Hypothalamus (tissue), 51 donors: ENCODE measurements at regions not wholly inside any gene's neighbourhood (a gene's known extent, or its start where the extent isn't known, plus 50 kb on each side); places are given as distances from the start of the nearest gene placed in this dataset.
"Not testable (repeated sequence)": the region's sequence is repeated elsewhere in the genome, so short reads cannot be mapped to it uniquely, and the experiment has no call there.

Source experiments
- DNase-seq, 51 donors: peaks; one replicate each; lab custom pipeline; 2025; lab: John Stamatoyannopoulos, UW

DNA sequence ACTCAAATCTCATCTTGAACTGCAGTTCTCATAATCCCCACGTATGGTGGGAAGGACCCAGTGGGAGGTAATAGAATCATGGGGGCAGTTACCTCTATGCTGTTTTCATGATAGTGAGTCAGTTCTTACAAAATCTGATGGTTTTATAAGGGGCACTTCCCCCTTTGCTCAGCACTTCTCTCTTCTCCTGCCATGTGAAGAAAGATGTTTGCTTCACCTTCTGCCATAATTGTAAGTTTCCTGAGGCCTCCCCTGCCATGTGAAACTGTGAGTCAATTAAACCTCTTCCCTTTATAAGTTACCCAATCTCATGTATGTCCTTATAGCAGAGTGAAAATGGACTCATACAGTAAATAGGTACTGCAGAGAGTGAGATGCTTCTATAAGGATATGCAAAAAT is 1050.6 kb upstream of the GRIA3 start:
- DNase-seq, result no peak

DNA sequence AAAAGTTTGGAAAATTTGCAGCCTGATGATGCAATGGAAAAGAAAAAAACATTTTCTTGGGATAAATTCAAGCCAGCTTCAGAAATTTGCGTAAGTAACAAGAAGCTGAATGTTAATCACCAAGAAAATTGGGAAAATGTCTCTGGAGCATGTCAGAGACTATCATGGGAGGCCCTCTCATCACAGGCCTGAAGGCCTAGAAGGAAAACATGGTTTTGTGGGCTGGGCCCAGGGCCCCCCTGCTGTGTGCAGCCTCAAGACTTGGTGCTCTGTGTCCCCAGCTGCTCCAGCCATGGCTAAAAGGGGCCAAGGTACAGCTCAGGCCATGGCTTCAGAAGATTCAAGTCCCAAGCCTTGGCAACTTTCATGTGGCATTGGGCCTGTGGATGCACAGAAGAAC is 1049.8 kb upstream of the GRIA3 start:
- no peak for DNase-seq

DNA sequence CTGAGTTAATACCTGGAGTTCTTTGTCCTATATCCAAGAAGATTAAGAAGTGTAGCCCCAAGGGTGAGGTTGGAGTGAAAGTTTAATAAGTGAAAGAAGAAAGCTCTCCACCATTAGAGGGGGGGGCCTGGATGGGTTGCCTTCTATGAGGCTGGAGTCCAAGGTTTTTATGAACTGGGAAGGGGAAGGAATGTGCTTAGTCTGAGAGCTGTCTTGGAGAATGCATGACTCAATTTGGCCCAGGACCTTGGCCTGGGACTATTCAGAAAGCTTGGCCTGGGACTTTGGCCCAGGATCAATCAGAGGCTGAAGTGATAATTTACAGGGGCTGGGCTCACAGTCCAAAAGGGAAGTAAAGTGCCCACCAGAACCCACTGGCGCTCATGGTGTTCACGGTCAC is 1049.0 kb upstream of the GRIA3 start:
- no peak for DNase-seq

DNA sequence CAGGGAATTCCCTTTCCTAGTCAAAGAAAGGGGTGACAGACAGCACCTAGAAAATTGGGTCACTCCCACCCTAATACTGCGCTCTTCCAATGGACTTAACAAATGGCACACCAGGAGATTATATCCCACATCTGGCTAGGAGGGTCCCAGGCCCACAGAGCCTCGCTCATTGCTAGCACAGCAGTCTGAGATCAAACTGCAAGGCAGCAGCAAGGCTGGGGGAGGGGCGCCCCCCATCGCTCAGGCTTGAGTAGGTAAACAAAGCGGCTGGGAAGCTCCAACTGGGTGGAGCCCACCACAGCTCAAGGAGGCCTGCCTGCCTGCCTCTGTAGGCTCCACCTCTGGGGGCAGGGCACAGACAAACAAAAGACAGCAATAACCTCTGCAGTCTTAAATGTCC is 1043.9 kb upstream of the GRIA3 start:
- DNase-seq, result not testable (repeated sequence)

DNA sequence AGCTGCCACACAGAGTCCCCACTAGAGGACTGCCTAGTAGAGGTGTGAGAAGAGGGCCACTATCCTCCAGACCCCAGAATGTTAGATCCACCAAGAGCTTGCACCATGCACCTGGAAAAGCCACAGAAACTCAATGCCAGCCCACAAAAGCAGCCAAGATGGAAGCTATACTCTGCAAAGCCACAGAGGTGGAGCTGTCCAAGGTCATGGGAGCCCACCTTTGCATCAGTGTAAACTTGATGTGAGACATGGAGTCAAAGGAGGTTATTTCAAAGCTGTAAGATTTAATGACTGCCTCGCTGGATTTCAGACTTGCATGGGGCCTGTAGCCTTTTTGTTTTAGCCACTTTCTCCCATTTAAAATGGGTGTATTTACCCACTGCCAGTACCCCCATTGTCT is 1030.1 kb upstream of the GRIA3 start:
- no peak for DNase-seq

DNA sequence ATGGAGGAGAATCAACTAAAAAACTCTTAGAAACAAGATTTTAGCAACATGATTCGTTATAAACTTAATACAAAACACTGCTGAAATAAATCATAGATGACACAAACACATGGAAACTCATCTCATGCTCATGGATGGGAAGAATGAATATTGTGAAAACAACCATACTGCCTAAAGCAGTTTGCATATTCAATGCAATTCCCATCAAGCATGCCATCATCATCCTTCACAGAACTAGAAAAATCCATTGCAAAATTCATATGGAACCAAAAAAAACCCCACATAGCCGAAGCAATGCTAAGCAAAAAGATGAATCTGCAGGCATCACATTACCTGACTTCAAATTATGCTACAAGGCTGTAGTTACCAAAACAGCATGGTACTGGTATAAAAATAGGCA is 1015.8 kb upstream of the GRIA3 start:
- no peak for DNase-seq

DNA sequence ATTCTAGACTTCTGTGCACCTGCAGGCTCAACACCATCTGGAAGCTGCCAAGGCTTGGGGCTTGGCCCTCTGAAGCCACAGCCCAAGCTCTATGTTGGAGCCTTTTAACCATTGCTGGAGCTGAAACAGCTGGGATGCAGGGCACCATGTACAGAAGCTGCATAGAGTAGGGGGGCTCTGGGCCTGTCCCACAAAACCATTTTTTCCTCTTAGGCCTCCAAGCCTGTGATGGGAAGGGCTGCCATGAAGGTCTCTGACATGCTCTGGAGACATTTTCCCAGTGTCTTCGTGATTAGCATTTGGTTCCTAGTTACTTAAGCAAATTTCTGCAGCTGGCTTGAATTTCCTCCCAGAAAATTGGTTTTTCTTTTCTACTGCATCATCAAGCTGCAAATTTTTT is 999.3 kb upstream of the GRIA3 start:
- DNase-seq, result no peak

DNA sequence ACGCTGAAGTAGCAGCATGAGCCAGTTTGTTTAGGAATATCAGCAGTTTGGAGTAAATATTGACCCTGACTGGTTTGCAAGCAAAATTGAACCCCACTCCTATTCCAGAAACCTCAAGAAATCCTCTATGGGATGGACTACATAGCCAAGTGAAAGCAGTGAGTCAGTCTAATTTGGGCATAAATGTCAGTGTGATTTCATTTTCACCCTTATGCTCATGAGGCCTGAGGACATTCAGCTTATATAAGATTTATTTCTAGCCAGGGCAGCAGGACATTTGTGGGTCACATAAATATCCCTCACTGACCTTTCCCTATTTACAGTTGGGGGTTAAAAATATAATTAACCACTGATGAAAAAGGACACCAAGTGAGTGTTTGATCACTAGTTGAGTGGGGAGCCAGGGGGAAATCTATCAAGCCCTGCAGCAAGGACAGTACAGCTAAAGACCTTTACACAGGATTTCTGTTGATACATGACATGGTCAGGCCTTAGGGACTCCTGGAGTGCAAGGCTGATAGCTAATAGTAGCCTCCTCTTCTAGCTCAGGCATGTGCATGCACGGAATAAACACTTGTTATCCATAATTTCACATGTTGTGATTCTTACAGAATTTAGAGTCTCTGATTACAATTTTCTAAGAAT is 996.9 kb upstream of the GRIA3 start:
- DNase-seq, result no peak

DNA sequence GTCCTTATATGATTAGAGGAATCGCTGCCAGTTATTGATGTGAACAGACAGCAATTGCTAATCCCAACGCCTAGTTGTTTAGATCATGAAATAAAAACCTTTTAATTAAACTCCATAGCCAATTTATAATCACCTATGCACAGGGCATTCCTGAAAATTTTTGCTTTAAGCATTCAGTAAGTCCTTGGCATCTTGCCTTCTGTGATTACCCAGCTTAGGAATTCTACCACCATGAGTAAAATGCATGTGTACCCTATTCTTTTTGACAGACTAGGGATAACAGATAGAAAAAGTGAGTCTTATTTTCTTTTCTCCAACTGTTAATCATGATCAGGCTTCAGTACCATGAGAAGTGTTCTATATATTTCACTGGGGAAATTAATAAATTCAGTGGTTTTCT is 995.3 kb upstream of the GRIA3 start:
- DNase-seq, result no peak

DNA sequence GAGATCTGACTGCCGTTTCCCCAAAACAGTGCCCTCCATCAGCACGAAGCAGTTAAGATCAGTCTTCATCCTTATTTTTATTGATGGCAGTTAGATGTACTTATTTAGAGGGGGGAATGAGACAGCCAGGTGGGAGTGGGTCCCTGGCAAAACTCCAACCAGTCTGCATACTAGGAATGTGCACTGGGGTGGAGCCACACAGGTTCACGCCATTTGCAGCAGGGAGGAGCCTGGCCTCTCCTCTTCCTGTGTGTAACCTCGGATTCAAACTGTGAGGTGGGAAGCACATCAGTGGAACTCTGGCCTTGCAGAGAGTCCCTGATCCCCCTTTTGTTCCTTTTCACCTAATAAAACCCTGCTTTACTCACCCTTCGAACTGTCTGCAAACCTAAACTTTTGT is 987.7 kb upstream of the GRIA3 start:
- no peak for DNase-seq

DNA sequence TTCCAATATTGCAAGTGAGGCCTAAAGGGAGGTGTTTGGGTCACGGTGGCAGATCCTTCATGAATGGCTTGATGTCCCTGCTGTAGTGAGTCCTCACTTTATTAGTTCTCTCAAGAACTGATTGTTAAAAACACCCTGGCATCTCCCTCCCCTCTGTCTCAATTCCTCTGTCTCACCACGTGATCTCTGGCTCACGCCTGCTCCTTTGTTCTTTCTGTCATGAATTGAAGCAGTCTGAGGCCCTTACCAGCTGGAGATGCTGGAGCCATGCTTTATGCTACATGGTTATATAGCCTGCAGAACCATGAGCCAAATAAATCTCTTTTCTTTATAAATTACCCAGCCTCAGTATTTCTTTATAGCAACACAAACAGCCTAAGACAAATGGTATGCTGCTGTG is 980.7 kb upstream of the GRIA3 start:
- DNase-seq, result no peak

DNA sequence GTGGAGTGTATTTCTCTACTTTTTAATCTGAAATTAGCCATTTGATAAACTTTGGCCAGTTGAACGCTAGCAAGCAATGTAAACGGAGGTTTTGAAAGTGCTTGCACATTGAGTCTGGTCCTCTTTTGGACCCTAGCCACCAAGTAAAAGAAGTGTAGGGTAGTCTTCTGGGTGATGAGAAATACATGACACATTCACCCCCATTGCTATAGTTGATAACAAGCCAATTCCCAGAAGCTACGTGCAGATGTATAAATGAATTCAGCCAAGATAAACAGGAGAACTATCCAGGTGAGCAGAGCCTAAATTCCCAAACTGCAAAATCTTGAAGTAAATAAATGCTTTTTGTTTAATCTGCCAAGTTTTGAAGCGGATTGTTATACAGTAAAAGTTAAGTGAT is 965.4 kb upstream of the GRIA3 start:
- DNase-seq, result no peak

DNA sequence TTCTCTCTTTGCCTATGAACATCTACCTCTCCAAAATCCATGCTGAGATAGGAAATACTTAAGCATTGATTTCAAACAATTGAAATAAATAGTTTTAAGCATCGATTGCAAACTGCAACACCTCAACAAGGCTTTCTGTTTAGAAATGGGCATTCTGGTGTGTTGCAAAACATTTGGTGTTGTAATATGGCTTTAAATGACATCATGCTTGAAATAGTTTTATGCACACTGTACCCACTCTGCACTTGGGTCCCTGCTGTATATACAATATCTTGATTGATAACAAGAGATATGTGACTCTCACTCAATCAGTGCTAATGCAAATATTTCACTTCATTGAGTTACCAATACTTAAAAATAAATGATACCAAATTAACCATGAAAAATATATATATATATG is 964.9 kb upstream of the GRIA3 start:
- DNase-seq, result no peak

DNA sequence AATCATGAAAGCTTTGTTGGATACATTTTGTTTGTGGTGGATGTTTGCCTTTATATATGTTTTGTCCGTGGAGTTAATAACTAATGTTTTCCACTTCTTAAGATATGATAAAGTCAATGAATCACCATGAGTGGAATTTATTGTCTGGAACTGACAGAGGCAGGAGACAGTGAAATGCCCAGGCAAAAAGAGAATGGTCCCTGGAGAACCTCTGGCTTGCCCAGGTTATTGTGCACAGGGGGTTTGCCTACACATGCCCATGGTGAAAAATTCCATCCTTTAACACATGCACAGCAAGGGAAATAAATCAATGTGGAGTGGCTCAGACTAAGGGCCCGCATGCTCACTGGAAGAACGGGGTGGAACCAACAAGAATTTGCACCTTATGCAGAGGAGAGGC is 964.3 kb upstream of the GRIA3 start:
- DNase-seq, result no peak

DNA sequence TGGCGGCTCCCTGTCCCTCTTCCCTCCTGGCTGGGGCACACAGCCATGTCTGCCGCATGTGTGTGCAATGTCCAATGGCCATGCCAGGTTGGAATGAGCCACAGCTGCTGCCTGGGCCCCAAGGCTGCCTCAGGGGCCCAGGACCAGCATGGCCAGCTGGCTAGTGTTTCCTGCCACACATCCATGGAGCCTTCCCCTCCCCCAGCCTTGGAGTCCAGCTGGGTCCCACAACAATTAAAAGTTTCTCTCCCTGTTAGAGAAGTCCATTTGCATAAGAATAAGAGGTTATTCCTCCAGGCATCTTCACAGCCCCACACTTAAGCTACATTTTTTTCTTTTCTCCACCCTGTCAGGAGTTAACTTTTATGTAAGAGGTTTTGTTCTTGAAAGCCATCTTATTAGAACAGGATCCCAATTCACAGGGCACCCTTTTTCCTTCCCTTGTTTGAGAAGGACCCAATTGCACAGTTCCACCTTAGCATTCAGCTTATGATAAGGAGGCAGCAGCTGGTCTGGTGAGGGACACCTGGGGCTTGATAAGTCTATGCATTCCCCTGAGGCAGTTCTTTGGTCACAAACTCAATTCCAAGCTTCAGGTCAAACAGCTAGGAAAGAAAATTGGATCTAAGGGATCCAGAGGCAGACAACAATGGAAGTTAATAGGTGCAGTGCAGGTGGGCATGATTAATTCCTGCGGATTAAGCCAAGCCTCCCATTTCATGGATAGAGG is 963.3 kb upstream of the GRIA3 start:
- no peak for DNase-seq

DNA sequence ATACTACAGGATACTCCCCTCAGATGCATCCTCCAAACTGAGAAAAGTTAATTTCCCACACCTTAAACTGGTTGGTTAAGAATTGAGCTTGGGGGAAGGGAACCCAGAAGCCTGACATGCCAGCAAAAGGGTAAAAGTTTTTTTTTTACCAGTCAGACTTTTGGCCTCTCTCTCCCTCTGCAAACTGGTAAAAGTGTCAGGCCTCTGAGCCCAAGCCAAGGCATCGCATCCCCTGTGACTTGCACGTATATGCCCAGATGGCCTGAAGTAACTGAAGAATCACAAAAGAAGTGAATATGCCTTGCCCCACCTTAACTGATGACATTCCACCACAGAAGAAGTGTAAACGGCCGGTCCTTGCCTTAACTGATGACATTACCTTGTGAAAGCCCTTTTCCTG is 962.3 kb upstream of the GRIA3 start:
- DNase-seq, result not testable (repeated sequence)

DNA sequence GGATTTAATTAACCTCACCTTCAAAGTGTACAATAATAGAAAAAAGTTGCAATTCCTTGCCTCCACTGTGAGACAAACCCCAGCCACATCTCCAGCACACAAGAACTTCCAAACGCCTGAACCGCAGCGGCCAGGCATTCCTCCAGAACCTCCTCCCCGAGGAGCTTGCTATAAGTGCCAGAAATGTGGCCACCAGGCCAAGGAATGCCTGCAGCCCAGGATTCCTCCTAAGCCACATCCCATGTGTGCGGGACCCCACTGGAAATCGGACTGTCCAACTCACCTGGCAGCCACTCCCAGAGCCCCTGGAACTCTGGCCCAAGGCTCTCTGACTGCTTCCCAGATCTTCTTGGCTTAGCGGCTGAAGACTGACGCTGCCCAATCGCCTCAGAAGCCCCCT is 959.9 kb upstream of the GRIA3 start:
- not testable (repeated sequence) for DNase-seq

DNA sequence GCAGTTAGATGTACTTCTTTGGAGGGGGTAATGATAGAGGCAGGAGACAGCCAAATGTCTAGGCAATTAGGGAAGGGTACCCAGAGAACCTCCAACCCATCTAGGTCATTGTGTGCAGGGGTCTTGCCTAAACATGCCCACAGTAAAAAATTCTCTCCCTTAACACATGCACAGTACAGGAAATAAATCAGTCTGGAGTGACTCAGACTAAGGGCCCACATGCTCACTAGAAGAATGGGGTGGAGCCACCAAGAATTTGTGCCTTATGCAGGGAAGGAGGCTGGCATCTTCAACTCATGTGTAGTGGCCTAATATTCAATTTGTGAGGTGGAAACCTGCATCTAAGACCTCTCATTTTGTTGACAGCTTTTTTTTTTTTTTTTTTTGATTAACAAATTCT is 945.3 kb upstream of the GRIA3 start:
- DNase-seq, result no peak

DNA sequence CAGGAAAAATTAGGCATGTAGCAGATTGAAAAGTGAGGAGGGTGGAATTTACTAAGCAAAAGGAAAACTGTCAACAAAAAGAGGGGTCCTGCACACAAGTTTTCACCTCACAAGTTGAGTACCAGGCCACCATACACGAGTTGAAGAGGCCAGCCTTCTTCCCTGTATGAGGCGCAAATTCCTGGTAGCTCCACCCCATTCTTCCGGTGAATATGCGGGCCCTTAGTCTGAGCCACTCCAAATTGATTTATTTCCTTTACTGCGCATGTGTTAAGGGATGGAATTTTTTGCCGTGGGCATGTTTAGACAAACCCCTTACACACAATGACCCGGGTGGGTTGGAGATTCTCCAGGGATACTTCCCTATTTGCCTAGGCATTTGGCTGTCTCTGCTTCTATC is 942.1 kb upstream of the GRIA3 start:
- DNase-seq, result no peak

DNA sequence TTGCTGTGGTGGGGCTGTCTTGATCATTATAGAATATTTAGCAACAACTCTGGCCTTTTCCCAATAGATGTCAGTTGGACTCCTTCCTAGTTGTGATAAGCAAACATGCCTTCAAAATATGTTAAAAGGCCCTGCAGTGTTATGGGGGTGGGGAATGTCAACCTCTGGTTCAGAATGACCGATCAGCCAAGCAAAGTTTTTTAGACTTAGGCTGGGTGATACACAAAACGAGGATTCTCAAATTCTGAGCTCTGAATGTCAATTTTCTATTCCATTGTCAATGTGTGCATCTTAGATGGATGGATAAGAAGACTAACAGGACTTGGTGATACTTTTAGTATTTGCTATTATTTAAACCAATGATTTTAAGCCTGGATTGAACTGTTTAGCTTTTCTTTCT is 940.0 kb upstream of the GRIA3 start:
- DNase-seq, result no peak

DNA sequence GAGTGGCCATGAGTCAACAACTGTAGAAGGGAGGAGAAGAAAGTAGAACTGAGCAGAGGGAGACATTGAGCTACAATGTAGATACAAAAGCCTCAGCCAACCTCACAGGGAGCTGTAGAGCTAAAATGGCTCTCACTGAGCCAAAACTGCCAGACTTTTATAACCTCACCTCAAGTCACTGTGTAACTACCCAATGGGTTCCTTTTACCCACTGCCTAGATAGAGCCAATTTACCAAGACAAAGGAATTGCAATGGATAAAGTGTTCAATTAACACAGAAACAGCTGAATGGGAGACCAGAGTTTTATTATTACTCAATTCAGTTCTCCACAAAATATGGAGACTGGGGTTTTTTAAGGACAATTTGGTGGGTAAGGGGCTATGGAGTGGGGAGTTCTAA is 938.9 kb upstream of the GRIA3 start:
- DNase-seq, result no peak

DNA sequence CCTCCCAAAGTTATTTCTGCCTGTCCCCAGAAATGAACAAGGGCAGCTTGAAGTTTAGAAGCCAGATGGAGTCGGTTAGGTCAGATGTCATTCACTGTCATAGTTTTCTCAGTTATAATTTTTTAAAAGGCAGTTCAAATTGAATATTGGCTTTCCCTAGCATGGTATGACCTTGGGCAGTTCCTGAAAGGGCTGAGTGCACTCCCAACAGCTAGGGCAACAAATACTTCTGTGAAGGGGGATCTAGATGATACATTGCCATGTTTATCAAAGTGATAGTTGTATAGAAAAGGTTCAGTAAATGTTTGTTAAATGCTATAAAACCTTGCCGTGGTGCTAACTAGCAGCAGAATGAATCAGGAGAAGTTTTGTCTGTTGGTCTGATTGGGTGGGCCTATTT is 938.1 kb upstream of the GRIA3 start:
- no peak for DNase-seq

DNA sequence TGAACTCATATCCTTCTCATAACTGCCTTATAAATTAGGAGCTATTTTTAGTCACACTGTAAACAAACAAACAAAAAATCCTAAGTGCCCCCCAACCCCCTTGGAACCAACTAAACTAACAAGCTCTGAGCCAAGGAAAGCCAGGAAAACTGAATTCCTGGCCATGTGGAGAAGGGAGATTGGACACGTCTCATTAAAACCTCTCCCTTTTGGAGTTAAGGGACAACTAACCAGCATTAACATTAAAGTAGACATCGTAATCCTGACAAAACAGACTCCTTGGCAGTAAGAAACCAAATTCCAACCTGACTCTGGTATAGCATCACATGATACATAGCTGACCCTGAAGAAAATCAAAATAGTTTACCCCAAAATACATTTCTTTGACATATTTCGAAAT is 937.1 kb upstream of the GRIA3 start:
- no peak for DNase-seq
